Bone marrow (tissue), 2 donors: ENCODE measurements at regions not wholly inside any gene's neighbourhood (a gene's known extent, or its start where the extent isn't known, plus 50 kb on each side); places are given as distances from the start of the nearest gene placed in this dataset.
"Not testable (repeated sequence)": the region's sequence is repeated elsewhere in the genome, so short reads cannot be mapped to it uniquely, and the experiment has no call there.

ENCODE experiments used
- DNase-seq, 2 donors: peaks; one replicate each; lab custom pipeline; 2025; lab: John Stamatoyannopoulos, UW

- DNase-seq: not testable (repeated sequence)
These were observed 67.4 kb downstream of the FAM72B start for GRCh38 chr1:121116522-121117297.

GRCh38 chr1:121117298-121117611, 66.9 kb downstream of the FAM72B start:
- DNase-seq: not testable (repeated sequence)

GRCh38 chr1:121117622-121118479, 66.3 kb downstream of the FAM72B start:
- DNase-seq: not testable (repeated sequence)
